Endothelial cell of umbilical vein (primary cell): ENCODE measurements at regions not wholly inside any gene's neighbourhood (a gene's known extent, or its start where the extent isn't known, plus 50 kb on each side); places are given as distances from the start of the nearest gene placed in this dataset.

Source experiments
- MYC ChIP-seq: IDR thresholded peaks from one replicate; pipeline ENCODE4 v1.6.1; 2011; ENCODE audit warnings: mild to moderate bottlenecking, low read depth, low read length
- POLR2A ChIP-seq: IDR thresholded peaks from 2 replicates; pipeline ENCODE4 v1.6.1; 2012; ENCODE audit warnings: low read depth, mild to moderate bottlenecking, control low read depth, low read length
- TF ChIP-seq, protein P1 (sequence below), 2 donors: IDR thresholded peaks; 1 replicate in 1 of 2; 2 replicates in 1 of 2; pipeline ENCODE4 v1.5.1; 2011; ENCODE audit warnings: low read length in 2 of 2, mild to moderate bottlenecking in 2 of 2, moderate library complexity in 2 of 2, control low read depth in 1 of 2, inconsistent platforms in 1 of 2, low read depth in 1 of 2; ENCODE audit not compliant: insufficient read depth in 1 of 2; ENCODE audit errors: extremely low read depth in 1 of 2

DNA sequence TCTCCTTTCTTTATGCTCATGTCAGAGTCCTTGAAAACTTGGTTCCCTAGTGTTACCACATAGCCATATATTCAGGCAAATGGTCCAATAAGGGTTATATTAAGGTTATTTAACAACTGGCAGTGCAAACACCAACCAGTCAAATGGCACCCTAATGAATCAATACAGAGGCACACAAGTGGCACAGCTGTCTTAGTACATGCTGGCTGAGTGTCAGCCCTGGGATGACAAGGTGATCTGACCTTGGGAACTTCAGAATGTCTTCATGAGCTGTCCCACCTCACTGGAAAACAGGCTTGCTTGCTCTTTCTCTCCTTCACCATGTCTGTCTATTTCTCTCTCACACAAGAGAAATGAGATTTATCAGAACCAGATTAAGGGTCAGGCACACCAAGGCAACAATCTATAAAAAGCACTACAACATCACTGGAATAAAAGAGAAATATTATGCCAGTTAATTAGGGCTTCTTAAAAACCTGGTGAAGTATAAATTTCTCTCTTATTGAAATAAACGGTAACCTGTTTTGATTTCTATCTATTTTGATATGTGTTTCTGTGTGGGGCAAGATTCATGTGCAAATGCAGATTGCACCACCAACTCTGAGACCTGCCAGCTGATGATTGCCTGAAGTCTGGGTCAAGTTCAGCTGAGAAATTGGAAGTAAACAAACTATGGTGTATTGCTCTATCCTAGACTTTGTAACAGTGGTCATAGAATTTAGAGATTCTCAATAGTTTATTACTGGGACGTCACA, 140.7 kb downstream of the SREK1 start:
- TF ChIP-seq, protein P1, sequence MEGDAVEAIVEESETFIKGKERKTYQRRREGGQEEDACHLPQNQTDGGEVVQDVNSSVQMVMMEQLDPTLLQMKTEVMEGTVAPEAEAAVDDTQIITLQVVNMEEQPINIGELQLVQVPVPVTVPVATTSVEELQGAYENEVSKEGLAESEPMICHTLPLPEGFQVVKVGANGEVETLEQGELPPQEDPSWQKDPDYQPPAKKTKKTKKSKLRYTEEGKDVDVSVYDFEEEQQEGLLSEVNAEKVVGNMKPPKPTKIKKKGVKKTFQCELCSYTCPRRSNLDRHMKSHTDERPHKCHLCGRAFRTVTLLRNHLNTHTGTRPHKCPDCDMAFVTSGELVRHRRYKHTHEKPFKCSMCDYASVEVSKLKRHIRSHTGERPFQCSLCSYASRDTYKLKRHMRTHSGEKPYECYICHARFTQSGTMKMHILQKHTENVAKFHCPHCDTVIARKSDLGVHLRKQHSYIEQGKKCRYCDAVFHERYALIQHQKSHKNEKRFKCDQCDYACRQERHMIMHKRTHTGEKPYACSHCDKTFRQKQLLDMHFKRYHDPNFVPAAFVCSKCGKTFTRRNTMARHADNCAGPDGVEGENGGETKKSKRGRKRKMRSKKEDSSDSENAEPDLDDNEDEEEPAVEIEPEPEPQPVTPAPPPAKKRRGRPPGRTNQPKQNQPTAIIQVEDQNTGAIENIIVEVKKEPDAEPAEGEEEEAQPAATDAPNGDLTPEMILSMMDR (IDR thresholded peaks at IDR 0.05; ENCODE audit: extremely low read depth in 1 of 2, insufficient read depth in 1 of 2, low read depth in 1 of 2, low read length in 2 of 2): no peak
- no peak for TF ChIP-seq POLR2A
- no peak for TF ChIP-seq MYC
